Stimulated activated CD8-positive, alpha-beta memory T cell treated with anti-CD3 and anti-CD28 coated beads, Interleukin-4, amount 100 ng/mL, for 24 hours (primary cell): ENCODE measurements at regions not wholly inside any gene's neighbourhood (a gene's known extent, or its start where the extent isn't known, plus 50 kb on each side); places are given as distances from the start of the nearest gene placed in this dataset.

Source experiments
- DNase-seq: peaks from one replicate; pipeline ENCODE4 v3.0.0-alpha.2; 2020; ENCODE audit warnings: low read depth

DNA sequence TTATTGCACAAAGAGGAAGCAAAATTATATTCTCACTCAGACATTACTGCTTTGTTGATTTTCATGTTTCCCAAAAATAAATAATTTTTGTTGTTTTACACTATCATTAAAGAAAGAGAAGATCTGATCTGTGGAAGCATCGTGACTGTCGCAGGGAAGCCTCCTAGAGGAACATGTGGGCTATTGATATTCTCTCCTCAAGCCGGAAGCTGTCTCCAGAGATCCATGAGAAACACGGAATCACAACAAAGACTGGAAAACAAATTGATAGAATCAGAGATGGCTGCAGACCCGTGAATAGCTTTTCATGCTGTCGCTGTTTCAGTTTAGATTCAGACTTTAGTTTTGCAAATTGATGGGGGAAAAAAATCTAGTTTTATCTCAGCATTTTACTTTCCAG lies 235.2 kb upstream of the TMPO start:
- DNase-seq: no peak

DNA sequence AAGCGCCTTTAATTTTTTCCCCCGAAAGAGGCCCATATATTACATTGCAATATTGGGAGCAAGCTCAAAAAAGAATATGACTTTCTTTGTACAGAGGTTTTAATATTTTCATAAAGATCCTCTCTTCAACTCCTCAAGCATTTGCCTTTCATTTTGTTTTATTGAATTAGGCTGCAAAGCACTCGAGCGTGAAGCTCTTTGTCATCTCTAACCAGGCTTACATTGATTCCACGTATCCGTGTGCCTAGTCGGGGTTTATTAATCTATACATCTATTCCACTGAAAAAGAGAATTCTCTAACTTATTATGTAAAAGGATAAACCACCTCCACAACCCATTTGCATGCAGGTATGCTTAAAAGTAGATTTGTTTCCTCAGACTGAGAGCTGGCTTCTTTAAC lies 234.8 kb upstream of the TMPO start:
- DNase-seq: no peak

DNA sequence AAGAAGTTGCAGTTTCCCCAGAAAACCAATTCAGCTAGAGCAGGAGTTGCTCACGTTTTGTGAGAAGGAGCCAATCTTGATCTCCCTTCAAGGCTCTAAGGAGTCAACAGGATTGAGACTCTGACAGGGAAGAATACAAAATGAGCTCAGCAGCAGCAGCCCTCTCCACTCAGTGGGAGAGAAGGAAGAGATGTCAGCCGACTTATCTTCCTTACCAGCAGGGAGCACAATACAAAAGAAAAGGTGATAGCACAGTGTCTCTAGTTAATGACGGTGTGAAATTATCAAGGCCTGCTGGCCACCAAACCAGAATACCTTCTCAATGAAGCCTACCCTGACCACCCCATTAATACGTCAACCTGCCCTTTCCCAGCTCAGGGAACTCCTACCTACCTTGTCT lies 223.6 kb upstream of the TMPO start:
- DNase-seq: no peak

DNA sequence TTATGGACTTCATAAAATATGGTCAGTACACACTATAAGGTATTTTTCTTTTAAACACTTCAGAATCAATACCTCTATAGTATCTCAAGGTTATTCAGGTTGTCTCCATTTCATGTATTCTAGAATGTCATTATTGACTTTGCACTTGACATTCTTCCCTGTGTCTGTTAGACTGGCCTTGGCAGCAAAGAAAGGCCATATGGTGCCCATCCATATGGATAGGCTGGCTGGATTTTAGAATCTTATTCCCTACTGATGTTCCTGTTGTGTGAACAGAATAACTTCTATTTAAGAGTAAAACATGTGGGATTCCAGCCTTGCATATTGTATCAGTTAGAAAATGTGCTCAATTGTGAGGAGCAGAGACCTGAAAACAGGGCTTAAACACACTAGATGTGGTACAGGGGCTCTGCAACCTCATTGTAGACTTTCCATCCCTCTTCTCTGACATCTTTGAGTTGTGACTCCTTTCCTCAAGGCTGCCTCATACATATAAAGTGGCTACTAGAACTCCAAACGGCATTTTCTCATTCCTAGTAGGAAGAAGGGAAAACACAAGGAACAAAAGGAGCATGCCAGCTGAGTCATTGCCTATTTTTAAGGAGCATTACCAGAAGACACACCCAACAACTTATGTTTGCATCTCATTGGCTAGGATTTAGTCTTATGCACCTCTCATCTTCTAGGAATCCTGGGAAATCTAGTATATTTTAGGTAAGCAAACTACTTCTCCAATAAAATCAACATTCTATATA lies 221.2 kb upstream of the TMPO start:
- DNase-seq: no peak

DNA sequence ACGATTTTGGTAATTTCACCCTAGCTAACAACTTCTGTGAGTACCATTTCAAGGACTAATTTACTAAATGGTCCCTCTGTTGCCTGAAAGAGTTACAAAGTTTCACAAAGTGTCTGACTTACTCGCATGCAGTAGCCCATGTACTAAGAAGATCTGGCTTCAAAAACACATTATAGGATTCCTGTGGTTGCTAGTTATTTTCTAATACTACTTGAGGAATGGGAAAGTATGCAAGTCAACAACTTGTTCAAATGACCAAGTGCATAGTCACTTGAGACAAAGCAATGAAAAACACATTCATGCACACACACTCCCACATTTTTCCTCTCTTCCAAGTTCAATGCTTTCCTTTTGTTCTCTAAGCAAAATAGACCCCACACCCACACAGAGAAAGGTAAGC lies 219.7 kb upstream of the TMPO start:
- no peak for DNase-seq

DNA sequence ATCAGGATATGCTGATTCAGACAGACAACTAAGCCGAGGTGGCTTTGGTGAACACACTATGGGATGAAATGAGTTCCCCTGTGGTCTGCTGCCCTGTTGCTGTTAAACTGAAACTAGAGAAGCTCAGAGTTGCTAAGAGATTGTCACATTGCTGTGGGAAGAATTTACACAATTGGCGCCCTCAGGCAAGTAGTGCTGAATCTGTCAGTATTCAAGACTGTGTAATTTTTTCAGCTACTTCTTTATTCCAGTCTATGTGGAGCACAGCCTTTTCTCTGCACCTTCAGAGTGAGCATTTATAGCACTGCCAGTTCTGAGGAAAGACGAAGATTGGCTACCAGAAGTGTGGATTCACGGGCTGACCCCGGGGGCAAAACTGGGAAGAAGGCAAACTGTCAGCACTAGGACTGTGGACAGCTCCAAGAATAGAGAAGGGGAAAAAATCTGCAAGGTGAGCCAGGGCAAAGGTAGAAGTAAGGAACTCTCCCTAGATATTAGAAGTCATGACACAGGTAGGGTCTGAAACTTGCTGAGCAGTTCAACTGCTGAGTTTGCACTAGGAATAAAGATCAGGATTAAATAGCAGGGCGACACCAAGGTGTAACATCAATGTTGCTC lies 218.8 kb upstream of the TMPO start:
- DNase-seq: no peak

DNA sequence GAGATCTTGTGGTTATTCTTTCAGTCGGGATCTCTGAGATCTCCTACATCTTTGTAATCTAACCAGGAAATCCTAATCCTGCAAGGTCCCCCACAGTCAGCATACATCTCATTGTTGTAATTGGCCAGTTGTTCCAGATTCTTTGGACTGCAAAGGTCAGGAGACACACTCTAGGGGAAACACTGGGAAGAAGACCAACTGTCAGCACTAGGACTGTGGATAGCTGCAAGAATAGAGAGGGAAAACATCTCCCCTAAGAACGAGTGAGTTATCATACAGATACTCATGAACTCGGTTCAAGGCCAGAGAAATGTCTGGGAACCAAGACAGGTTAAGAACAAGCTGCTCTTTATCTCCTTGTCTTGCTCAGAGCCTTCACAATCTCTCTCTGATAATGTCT lies 217.9 kb upstream of the TMPO start:
- no peak for DNase-seq

DNA sequence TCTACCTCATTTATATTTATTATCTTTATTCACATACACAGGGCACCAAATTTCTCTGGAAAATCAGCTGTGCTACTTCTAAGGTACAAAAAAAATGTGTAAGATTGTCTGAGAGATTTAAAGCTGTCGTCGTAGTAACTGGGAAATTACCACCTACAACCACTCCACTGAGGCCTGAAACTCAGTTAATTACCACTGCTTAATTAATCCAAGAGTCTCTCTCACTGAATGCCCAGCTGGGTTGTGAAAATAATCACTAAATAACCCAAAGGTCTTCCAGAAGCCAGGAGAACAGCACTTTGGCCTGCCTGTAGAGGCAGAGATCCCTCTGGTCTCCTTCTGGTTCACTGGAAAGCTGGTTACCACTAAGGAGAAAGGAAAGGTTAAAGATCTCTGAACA lies 207.2 kb upstream of the TMPO start:
- no peak for DNase-seq

DNA sequence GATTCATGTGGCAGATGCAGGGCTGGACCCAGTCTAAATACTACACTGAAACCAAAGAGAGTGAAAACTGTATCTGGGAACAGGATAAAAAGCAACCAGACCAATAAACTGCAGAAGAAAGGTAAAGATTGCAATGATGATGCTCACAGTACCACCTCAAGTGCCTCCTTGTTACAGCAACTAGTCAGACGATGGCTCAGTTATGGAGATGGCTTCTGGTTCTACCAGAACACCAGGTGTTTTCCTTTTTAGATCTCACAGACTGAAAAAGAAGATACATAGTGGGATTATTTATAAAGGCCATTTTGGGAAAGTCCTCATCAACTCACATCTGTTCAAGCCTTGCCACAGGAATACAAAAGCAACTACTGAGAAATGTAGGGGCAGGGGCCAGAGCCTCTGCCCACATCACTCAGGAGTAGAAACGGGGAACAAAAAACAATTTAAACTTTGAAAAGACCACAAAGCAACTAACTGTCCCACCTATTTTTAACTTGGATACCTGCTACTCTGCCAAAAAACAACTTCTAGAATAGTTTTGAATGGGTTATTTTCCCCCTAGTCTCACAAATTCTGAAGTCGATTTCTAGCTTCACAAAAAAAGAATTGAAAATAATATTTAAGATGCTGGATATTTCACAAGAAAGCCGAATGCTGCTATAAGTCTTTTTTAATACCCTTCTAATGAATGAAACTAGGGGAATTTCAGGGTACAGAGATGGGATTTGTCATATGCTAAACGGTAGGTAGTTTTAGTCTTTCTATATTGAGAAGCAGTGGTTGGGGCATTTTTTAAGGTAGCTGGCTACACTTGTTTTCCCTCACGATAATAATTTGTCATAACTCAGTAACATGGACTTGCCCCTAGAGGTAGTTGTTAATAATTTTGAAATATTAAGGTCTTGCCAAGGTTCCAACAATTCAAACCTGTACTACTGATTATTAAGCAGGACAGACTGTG lies 197.2 kb upstream of the TMPO start:
- DNase-seq: no peak

DNA sequence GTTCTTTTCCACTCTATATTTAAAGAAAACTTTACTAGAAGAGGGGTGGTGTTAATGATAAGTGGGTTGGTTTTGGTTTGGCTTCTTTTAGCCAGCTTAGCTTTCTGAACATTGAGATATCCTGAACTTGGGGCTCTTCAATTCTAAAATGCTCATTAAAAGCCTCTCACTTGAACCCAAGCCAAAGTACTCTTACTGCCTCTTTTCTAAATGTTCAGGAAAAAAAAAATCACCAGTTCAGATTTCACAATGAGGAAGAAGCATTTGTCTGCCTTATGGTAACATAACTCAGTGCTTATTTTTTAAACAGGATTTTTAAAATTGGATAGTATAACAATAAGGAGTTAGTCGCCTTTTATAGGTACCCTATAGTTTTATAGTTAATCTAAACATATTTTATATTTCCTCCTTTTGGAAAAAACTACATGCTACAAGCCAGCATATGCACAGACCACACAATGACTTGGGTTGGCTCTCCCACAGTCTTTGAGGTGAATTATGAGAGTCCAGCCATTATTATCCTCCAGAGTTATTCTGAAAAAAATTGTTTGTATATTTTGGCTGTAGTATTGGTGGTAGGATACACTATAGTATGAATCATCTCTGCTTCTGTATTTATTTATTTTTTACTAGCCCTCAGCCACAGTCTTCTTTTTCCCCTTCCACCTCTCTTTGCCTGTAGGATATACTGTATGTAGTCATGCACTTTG lies 195.5 kb upstream of the TMPO start:
- no peak for DNase-seq

DNA sequence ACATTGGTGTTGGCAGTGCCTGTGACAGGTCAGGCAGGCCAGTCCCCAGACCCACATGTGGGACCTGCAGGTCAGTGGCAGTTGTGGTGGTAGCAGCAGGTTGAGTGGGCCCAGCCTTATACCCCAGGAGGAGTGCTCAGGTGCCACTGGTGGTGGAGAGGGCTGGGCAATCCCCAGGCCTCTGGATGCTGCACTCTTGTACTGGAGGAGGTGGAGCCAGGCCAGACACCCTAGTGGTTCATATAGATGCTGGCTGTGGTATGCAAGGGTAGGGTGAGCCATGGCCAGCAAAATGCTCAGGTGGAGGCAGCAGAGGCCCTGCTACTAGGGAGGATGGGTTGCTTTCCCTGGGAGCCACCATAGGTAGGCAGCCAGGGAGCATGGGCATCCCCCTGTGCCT lies 190.4 kb upstream of the TMPO start:
- no peak for DNase-seq

DNA sequence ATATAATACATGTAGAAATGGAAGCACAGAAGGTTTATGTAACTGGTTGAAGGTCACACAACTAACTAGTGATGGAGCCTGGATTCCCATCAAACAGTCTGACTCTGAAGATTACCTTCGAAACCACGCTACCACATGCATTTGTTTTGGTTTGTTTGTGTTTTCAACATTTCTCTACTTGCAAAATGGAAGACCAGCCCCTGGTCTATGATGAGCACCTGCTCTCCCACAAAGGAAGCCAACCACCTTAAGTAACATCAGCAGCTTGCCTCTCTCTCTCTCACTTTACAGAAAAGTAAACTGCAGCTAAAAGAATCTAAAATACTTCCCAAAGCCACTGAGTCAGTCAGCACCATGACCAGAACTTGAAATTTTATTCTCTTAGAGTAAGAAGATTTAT lies 186.9 kb upstream of the TMPO start:
- DNase-seq: no peak

DNA sequence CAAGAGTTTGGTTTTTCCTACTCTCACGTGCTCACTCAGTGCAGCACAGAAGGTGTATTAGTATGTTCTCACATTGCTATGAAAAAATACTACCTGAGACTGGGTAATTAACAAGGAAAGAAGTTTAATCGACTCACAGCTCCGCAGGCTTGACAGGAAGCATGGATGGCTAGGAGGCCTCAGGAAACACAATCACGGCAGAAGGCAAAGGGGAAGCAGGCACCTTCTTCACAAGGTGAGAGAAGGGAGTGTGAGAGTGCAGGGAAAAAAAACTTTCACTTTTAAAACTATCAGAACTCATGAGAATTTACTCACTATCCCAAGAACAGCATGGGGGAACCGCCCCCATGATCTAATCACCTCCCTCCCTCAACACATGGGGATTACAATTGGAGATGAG lies 185.8 kb upstream of the TMPO start:
- no peak for DNase-seq

DNA sequence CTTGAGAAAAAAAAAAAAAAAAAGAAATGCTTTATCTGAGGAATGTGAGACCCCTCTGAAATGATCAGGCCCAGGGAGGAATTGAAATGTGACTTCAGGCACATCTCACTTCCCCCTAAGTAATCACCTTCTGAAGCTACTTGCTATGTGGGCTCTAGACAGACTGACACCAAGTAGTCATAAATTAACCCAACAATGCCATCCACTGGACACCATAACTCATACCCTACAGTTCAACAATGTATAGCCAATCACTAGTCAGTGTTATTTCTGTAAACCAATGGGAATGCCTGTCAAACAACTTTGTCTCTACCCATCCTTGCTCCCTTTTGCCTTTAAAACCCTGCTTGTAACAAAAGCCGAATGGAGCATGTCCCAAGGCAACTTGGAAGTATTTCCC lies 182.7 kb upstream of the TMPO start:
- DNase-seq: no peak

DNA sequence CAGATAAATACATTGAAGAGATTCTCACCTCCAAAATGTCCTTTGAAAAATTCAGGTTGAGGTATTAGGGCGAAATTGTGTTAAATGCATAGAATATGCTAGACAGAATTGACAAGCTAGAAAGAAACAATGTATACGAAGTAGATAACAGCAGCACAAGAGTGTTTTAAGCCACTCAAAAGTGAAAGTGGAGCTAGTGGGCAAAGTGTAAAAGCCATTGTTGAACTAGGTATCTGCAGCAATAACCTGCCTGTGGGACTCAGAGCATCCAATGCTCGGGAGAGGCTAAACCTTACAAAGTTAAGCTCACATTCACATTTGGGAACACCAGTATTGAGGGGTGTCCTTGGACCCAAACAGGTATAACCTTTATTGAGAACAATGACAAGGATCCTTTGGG lies 180.6 kb upstream of the TMPO start:
- no peak for DNase-seq

DNA sequence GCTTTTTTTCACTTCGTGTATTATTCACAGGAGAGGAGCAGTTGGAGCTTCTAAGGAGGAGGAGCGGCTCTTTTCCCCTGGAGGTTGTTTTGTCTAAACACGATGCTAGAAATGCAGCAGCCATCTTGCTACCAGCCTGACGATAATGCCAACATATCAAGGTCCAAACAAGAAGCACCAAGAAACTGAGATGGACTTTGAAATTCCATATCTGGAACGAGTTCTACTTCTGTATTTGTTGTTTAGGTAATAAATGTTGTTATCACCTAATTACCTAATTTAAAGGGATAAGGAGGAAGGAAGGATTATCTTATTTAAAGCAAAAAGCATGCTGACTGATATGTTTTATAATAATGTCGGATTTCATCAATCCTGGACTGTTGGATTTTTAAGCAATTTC lies 174.4 kb upstream of the TMPO start:
- no peak for DNase-seq

DNA sequence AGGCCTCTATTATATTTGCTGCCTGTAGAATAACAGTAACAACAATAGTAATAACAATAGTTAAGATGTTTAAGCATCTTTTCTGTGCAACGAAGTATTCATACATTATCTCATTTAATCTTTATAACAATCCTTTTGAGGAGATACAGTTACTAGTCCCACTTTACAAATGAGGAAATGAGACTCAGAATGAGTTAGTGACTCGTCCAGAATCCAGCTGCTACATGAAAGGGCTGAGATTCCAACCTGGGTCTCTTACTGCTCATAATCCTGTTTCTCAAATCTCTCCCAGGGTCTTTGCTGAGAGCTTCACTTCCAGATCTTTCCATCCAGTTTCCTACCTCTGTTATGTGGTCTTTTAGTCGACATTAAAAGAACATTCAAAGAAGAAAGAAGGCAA lies 173.7 kb upstream of the TMPO start:
- no peak for DNase-seq

DNA sequence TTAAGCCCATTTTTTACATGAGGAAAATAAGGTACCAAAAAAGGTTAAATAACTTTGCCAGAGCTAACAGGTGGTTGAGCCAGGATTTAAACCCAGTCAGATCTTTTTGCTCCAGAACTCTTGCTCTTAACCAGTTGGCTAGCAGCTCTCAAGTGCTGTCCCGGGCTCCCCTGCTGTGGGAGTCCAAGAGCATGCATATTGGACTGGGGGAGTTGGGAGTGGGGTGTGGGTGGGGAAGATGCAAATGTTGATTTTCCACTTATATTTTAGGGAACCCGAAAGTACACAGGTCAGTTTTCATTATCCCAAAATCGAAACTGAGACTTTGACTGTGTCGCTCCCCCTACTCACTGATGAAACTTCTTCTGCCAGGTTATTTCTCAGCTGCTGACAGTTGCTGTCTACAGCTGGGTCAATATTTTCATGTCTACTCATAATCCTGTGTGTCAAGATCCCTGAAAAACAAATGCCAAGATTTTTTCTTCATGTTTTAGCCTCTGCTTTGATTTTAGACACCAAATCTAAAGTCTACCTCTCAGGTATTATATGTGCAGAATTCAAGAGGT lies 172.3 kb upstream of the TMPO start:
- no peak for DNase-seq

DNA sequence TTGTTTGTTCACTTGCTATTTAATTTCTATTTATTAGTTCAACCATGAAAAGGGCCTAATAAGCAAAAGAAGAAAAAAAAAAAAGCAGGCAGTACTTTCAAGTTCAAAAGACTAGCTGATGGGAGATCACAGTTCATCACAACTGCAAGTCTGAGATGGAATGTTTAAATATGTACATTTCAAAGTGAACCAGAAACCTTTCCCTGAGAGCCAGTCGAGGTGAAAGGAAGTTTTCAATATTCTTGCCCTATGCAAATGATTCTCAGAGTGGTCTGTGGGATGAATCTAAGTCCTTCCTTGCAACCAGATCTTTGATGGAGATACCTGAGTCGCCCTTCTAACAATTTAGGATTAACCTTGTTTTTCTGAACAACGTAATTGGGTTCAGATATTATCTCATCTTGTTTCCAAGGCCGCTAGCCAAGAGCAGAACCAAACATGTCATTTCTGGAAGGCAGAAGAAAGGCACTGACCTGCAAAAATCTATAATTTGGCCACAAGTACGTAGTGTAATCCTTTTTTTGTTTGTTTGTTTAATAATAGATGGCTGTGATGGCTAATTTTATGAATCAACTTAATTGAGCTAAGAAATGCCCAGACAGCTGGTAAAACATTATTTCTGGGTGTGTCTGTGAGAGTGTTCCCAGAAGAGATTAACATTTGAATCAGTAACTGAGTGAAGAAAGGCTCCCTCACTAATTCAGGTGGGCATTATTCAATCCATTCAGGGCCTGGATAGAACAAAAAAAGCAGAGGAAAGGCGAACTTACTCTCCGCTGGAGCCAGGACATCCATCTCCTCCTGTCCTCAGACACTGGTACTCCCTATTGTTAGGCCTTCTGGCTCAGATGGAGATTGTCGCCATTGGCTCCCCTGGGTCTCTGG lies 171.1 kb upstream of the TMPO start:
- no peak for DNase-seq

DNA sequence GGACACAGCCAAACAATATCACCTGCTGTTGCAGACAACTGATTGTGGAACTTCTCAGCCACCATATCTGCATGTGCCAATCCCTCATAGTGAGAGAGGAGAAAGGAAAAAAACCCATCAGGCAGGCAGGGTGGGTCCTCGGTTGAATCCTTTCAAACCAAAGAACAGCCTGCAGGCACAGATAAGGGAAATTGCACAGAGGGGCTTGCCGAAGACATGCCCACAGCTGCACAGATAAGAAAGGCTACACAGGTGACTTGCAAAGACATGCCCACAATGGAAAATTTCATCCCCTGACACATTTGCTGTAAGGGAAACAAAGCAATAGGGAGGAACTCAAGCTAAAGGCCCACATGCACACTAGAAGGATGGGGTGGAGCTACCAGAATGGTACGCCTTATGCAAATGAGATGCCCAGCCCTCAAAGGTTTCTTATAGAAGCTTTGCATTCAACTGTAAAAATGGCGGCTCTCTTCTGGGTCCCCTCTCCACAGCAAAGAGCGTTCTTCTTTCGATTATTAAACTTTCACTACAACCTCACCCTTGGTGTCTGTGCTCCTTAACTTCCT lies 170.0 kb upstream of the TMPO start:
- no peak for DNase-seq

DNA sequence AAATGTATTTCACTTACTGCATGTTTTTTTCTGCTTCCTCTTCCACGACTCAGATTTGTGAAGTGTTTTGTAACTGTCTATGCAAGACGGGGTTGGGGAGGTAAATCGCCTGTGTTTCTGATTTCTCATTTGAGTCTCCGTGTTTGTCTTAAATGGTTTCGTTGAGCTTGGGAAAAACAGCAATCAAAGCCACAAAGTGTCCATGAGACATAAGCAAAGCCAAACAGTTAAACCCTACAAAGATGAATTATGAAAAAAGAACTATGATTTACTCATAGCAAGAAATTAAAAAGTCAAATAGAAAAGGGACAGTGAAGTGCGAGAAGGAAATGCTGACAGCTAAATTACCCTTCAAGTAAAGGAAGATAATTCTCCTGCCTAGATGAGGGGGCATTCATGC lies 164.3 kb upstream of the TMPO start:
- DNase-seq: no peak
